GM21529 (cell line): ENCODE measurements at regions not wholly inside any gene's neighbourhood (a gene's known extent, or its start where the extent isn't known, plus 50 kb on each side); places are given as distances from the start of the nearest gene placed in this dataset.
"Not testable (repeated sequence)": the region's sequence is repeated elsewhere in the genome, so short reads cannot be mapped to it uniquely, and the experiment has no call there.

Experiments
- ATAC-seq: cut with Tn5 transposase; IDR thresholded peaks from one replicate; pipeline ENCODE4 v1.9.1; 2021; ENCODE audit not compliant: unreplicated experiment

DNA sequence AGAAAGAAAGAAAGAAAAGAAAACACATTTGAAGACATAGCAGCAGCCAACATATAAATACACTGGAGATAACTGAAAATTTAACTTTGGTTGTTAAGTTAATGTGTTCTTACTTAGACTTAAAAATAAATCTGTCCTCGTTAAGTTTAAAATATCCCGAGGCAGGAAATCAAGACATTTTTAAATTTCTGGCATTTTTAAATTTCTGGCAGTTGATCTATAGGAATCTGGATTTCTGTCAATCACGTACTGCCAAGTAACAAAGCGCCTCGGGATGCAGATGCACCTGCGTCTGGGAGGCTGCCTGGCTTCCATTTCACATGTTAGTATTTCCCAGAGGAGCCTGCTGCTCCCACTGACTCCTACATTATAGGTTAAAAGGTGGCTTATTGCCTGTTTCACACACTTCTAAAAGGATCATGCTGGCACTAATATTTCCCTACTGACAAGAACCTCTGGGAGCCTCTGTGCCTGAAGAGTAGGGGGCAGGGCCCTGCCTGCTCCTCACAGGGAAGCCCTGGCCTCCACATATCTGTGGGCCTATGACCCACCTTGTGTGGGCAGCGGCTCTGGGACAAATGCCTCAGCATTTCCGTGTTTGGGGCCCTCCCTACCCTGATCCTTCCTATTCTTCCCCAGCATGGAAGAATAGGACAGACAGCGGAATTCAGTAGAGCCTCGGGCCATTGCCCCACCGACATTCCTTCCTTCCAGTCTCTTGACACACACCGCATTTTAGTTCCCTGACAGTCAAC lies 62.8 kb upstream of the ATP12A start:
- no peak for ATAC-seq

DNA sequence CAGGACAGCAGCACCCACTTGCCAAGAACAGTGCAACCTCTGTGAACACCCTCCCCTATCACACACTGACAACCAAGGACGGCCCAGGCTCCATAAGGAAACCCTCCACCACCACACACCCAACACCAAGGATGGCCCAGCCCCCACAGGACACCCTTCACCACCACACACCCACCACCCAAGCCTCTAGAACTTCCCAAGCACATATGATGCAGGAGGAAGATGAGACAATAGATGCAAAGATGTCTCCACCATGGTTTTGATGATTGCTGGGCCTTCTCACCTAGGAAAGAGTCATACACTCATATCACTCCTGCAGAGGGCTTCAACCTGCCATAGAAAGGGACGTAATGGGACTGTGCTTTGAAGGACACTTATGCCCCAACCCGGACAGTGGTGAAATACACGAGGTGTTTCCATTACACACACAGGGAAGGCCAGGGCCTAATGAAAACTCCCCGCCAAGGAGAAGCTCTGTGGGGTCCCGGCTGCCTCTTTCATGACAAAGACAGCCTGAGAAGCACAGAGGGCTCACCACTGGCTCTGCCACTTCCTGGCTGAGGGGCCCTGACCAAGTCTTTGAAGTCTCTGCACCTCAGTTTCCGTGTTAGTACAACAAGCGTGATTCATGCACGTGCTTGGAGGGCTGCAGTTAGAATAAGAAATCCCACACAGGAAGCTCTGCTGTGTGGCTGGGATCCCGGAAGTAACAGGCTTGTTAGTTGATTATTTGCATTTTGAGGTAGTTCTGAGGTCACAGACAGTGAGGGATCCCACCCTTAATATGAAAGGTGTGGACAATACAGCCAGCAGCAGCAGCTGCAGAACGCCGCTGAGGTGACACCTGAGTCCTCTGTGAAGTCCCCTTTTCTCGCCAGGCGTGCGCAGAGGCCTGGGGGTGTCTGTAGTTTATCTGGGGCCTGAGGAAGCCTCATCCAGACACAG lies 61.9 kb upstream of the ATP12A start:
- peak; percentile 92 for ATAC-seq

DNA sequence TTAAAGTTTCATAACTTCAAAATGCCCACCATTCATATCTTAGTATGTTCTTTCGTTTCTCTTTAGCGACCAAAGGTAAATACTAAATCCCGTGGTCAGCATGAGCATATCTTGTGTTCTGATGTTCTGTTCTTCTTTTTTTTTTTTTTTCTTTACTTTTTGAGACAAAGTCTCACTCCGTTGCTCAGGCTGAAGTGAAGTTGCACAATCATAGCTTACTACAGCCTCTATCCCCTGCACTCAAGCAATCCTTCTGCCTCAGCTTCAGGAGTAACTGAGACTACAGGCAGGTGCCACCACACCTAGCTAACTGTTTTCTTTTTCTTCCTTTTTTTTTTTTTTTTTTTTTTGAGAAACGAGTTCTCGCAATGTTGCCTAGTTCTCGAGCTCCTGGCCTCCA lies 60.9 kb upstream of the ATP12A start:
- ATAC-seq: no peak

DNA sequence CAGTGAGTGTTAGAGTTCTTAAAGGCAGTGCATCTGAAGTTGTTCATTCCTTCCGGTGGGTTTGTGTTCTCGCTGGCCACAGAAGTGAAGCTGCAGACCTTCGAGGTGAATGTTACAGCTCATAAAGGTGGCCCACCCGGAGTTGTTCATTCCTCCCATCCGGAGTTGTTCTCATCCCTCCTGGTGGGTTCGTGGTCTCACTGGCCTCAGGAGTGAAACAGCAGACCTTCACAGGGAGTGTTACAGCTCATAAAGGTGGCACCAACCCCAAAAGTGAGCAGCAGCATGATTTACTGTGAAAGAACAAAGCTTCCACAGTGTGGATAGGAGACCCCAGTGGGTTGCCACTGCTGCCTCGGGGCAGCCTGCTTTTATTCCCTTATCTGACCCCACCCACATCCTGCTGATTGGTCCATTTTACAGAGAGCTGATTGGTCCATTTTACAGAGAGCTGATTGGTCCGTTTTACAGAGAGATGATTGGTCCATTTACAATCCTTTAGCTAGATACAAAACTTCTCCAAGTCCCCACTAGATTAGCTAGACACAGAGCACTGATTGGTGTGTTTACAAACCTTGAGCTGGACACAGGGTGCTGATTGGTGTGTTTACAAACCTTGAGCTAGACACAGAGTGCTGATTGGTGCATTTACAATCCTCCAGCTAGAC lies 57.6 kb upstream of the ATP12A start:
- not testable (repeated sequence) for ATAC-seq

DNA sequence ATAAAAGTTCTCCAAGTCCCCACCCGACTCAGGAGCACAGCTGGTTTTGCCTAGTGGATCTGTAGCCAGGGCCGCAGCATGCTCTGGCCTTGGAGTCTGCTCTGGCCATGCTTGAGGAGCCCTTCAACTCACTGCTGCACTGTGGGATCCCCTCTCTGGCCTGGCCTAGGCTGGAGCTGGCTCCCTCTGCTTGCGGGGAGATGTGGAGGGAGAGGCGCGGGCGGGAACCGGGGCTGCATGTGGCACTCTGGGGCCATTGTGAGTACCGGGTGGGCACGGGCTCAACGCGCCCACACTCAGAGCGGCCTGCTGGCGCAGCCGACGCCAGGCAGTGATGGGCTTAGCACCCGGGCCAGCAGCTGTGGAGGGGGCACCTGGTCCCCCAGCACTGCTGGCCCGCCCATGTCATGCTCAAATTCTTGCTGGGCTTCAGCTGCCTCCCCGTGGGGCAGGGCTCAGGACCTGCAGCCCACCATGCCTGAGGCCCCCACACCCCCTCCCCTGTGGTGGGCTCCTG lies 57.0 kb upstream of the ATP12A start:
- ATAC-seq: no peak

DNA sequence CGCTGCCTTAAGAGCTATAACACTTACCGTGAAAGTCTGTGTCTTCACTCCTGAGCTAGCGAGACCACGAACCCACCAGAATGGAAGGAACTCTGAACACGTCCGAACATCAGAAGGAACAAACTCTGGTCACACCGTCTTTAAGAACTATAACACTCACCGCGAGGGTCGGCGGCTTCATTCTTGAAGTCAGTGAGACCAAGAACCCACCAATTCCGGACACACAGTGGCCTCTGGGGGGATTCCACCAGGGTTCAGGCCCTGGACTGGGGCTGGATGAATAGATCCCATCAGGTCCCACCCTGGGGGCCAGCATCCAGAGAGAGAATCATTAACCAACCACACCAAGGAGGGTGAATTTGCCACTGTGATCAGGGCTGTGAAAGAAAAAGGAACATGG lies 55.8 kb upstream of the ATP12A start:
- no peak for ATAC-seq

DNA sequence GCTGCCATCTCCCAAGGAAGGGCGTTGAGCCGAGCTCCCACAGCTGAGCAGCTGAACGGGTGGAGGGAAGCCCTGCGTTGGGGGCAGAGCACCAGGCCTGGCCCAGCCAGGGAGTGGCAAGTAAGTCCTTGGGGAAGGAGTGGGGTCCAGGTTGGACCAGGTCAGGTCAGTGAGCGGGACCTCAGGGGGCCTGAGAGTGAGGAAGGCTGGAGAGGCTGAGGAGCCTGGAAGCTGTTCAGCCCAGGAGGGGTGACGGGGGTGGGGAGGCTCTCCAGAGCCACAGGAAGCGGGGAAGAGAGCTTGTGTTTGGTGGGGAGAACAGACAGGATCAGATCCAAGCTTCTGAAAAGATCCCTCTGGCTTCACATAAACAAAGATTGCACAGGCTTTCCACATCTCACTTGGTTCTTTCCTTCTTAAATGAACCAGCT lies 55.4 kb upstream of the ATP12A start:
- no peak for ATAC-seq

DNA sequence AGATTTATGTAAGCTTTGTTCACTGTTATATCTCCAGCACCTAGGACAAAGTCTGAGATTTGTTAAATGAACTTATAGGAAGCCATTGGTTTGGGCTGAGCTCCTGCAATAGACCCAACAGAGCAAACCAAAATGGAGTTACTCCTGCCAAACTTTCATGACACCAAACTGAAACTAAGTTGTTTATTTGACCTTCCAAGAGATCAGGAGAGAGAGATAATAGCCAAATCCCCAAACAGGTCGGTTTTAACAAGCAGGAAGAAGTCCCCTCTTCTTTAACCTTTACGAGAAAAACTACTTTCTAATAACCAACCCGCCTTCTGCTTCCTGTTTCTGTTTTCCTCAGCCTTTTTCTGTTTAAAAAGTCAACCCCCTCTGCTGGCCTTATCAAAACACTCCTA lies 54.9 kb upstream of the ATP12A start:
- ATAC-seq: peak; percentile 59

DNA sequence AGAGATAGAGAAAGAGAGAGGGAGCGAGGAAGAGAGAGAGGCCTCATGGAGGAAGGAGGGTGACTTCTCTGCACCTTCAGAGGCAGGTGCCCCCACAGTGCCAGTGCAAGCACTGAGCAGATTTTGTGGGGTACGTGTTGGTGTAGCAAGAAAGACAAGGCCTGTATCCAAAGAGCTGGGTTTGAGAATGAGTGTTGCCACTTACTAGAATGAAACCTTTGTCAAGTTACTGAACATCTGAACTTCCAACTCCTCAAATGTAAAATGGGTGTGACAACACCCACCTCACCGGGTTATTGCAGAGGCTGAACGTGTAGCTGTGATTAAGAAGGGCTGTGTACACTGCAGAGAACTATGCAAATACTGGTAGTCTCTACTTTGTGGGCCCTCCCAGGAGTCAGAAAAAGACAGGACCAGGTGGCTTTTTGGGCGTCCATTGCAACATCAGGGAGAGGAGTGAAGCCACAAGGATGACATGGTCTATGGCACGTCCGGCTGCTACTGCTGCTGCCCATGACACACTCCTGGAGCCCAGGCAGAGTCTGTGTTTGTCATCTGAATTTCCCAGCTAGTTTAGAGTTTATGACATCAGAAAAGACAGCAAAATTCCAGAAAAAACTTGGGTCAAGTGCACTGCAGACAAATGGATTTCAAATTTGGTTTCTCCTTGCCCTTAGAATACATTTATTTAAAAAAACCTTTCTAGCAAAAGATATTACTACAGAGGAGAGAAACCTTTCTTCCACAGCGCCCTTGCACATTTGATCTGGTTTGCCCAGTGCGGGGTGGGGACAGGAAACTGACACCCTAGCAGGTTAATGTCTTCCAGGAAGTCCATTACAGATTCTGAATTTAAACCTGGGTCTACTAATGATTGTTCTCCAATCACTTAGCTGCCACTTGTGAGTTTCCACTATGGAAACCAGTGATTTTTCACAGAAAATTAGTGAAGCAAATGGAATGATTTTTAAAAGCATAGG lies 54.0 kb upstream of the ATP12A start:
- peak; percentile 69 for ATAC-seq

DNA sequence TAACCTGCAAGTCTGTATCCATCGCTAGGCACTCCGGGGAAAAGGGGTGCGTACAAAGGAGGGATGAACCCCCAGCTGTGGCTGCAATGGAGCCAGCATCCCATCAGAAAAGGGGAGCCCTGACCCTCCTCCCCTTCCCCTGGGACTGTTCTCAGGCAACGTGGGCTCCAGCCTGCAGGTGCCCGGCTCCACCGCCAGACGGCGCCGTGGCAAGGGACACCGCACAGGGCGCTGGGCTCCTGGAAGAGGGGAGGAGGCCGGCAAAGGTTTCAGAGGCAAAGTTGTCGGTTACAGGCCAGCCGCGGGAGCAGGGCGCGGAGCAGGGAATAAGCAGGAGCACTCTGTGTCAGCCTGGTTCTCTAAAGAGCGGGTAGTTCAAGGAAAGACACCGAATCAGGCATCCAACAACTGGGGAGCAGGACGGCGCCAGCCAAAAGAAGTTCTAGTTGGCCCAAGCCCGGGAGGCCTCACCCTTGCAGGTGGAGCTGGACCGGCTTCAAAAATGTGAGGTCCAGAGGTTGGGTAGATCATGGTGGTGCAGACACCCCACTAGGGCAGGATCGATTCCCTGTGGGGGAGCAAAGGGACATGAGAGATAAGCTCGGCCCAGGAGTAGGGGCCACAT lies 53.0 kb upstream of the ATP12A start:
- no peak for ATAC-seq

DNA sequence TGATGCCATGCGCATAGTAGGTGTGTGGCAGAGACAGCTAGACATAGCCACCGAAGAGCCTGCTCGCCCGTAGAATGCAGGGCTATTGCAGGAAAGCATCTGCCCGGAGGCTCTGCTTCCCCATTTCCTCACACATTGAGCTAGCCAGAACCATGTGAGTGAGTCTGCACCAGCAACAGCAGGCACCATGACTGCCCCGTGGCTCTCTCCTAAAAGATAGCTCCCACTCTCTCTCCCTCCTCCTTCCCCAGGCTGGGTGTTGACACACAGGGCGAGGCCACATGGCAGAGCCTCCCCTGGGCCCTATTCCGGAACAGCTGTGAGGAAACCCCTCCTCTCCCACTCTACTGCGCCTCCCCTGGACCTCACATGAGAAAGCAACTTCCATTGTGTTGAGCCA lies 52.3 kb upstream of the ATP12A start:
- no peak for ATAC-seq

DNA sequence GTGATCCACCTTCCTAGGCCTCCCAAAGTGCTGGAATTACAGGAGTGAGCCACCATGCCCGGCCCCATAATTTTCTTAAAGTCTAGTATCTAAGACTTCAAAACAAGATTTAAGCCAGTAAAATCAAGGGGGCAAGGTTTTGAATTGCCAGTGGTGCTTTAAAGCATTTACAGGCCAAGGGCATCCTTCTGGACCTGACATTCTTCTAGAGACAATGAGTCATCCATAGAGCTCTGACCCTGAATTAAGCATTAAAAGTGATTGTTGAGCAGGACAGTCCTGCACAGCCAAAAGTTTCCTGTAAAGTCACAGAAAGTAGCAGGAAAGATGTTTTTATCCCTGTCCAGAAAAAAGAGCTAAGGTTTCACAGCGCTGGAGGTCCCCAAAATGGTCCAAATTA lies 50.9 kb upstream of the ATP12A start:
- no peak for ATAC-seq

DNA sequence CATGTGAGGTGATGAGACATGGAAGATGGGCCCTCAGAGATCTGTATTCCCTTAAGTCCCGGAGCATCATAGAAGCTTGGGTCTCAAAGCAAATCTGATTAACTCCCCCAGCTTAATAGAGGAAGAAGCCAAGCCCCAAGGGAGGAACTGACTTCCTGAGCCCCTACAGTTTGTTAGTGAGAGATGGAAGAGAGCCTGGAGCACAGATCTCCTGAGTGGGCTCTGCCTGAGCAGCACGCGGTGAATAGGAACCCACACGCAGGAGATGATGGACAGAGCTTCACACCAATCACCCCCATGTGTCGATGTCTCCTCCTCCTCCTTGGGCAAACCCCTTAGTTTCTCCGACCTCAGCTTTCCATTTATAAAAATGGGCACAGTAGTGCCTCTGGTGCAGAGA lies 50.1 kb upstream of the ATP12A start:
- no peak for ATAC-seq
